ENCODE measurements at regions not wholly inside any gene's neighbourhood (a gene's known extent, or its start where the extent isn't known, plus 50 kb on each side); places are given as distances from the start of the nearest gene placed in this dataset.

DNA sequence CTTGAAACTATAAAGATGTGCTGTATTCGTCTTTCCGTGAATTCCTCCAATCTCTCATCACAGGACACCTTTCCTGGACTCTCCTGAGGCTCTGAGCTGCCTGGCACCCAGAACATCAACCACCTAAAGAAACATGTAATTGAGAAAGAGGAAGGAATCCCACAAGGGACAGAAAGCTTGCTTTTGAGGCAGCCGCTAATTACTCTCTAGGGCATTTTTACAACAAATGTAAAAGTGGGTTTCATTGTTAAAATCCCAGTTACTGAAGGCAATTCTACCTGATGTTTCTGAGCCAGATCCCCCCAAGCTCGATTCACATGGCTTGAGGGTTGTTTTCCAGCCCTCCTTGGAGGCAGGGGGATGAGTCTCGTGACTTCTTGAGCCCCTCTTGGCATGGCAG, 238.5 kb upstream of the LHX5 start:
- H4K20me1 ChIP-seq (ENCODE audit: insufficient read depth, low read length): no peaks in the 10 kb centered on the region
- H2AFZ ChIP-seq (ENCODE audit: low read length): no peak overlapping the region
- H3K4me3 ChIP-seq (ENCODE audit: low read depth, low read length, poor library complexity, severe bottlenecking): no peak overlapping the region
- H3K36me3 ChIP-seq (ENCODE audit: insufficient read depth, low read length): no peaks in the 10 kb centered on the region
- peaks cover 5% of the 10 kb centered on the region; the same call in 1 of the 2 replicates for H3K27me3 ChIP-seq (ENCODE audit: insufficient read depth, low read length)
- no peak for TF ChIP-seq EZH2 (IDR thresholded peaks at IDR 0.05; ENCODE audit: borderline replicate concordance, low read length)
- TF ChIP-seq, protein P1, sequence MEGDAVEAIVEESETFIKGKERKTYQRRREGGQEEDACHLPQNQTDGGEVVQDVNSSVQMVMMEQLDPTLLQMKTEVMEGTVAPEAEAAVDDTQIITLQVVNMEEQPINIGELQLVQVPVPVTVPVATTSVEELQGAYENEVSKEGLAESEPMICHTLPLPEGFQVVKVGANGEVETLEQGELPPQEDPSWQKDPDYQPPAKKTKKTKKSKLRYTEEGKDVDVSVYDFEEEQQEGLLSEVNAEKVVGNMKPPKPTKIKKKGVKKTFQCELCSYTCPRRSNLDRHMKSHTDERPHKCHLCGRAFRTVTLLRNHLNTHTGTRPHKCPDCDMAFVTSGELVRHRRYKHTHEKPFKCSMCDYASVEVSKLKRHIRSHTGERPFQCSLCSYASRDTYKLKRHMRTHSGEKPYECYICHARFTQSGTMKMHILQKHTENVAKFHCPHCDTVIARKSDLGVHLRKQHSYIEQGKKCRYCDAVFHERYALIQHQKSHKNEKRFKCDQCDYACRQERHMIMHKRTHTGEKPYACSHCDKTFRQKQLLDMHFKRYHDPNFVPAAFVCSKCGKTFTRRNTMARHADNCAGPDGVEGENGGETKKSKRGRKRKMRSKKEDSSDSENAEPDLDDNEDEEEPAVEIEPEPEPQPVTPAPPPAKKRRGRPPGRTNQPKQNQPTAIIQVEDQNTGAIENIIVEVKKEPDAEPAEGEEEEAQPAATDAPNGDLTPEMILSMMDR (IDR thresholded peaks at IDR 0.05; ENCODE audit: low read length): no peak
- no peak overlapping the region for H3K4me2 ChIP-seq (ENCODE audit: low read length)
- H3K9me3 ChIP-seq (ENCODE audit: low read length): no peaks in the 10 kb centered on the region
- H3F3A ChIP-seq (ENCODE audit: insufficient read depth, low read length): no peaks in the 10 kb centered on the region
- no peaks in the 10 kb centered on the region for H3K9me2 ChIP-seq (ENCODE audit: low read depth, low read length)
- H3K9ac ChIP-seq (ENCODE audit: low read length): no peak overlapping the region
- H3K79me2 ChIP-seq (ENCODE audit: insufficient read depth, low read length): no peaks in the 10 kb centered on the region
- no peak overlapping the region for H3K27ac ChIP-seq (ENCODE audit: low read depth, low read length, poor library complexity, severe bottlenecking)
- H3K4me1 ChIP-seq (ENCODE audit: insufficient read depth, low read length, severe bottlenecking): no peaks in the 10 kb centered on the region

DNA sequence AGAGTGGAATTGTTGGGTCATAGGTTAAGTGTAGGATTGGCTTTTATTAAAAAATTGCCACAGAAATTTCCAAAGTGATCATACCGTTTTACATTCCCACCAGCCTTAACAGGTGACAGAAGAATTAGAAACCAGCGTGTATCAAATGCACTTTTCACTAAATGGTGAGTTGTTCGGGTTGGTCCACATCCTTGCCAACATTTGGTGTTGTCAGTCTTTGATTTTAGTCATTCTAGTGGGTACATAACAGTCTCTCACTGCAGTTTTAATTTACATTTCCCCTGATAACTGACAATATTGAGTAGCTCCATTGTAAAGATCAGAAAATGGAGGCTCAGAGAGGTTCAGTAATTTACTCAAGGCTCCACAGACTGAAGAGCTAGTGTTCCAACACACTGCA, 237.8 kb upstream of the LHX5 start:
- H3K79me2 ChIP-seq (ENCODE audit: insufficient read depth, low read length): no peaks in the 10 kb centered on the region

DNA sequence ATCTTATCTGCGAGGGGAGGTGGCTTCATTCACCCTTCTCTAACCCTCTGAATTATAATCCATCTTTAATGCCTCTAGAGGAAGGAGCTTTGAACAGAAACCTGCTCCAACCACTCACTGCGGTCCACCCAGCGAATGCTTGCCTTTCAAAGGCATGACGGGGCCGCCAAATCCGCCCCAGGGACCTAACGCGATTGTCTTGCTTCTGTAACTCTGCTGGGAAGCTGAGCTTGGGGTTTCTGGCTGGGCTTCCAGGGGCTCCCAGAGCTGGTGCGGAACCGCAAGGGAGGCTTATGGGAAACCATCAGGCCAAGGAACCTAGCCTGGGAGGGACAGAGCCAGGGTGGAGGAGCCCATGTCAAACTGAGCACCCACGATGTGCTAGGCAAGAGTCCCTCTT, 231.2 kb upstream of the LHX5 start:
- TF ChIP-seq EZH2 (IDR thresholded peaks at IDR 0.05; ENCODE audit: borderline replicate concordance, low read length): no peak
- TF ChIP-seq, protein P1 (IDR thresholded peaks at IDR 0.05; ENCODE audit: low read length): no peak
- Histone ChIP-seq H3K4me2 (ENCODE audit: low read length) (no peak overlapping the region), H3K9me3 (ENCODE audit: low read length) (no peaks in the 10 kb centered on the region), H3K36me3 (ENCODE audit: insufficient read depth, low read length) (no peaks in the 10 kb centered on the region), H2AFZ (ENCODE audit: low read length) (no peak overlapping the region), H4K20me1 (ENCODE audit: insufficient read depth, low read length) (no peaks in the 10 kb centered on the region), H3K79me2 (ENCODE audit: insufficient read depth, low read length) (no peaks in the 10 kb centered on the region), H3K4me3 (ENCODE audit: low read depth, low read length, poor library complexity, severe bottlenecking) (no peak overlapping the region), H3K4me1 (ENCODE audit: insufficient read depth, low read length, severe bottlenecking) (no peaks in the 10 kb centered on the region), H3K9me2 (ENCODE audit: low read depth, low read length) (no peaks in the 10 kb centered on the region), H3F3A (ENCODE audit: insufficient read depth, low read length) (no peaks in the 10 kb centered on the region), H3K9ac (ENCODE audit: low read length) (no peak overlapping the region), H3K27ac (ENCODE audit: low read depth, low read length, poor library complexity, severe bottlenecking) (no peak overlapping the region), H3K27me3 (ENCODE audit: insufficient read depth, low read length) (no peaks in the 10 kb centered on the region)

More for the DNA sequence above, 237.8 kb upstream of the LHX5 start:
- no peaks in the 10 kb centered on the region for H4K20me1 ChIP-seq (ENCODE audit: insufficient read depth, low read length)
- H2AFZ ChIP-seq (ENCODE audit: low read length): no peak overlapping the region
- H3K9ac ChIP-seq (ENCODE audit: low read length): no peak overlapping the region
- no peaks in the 10 kb centered on the region for H3K36me3 ChIP-seq (ENCODE audit: insufficient read depth, low read length)
- no peak overlapping the region for H3K27ac ChIP-seq (ENCODE audit: low read depth, low read length, poor library complexity, severe bottlenecking)
- no peaks in the 10 kb centered on the region for H3K9me3 ChIP-seq (ENCODE audit: low read length)
- no peaks in the 10 kb centered on the region for H3K4me1 ChIP-seq (ENCODE audit: insufficient read depth, low read length, severe bottlenecking)
- no peaks in the 10 kb centered on the region for H3F3A ChIP-seq (ENCODE audit: insufficient read depth, low read length)
- TF ChIP-seq EZH2 (IDR thresholded peaks at IDR 0.05; ENCODE audit: borderline replicate concordance, low read length): no peak
- TF ChIP-seq, protein P1 (IDR thresholded peaks at IDR 0.05; ENCODE audit: low read length): no peak
- H3K9me2 ChIP-seq (ENCODE audit: low read depth, low read length): no peaks in the 10 kb centered on the region
- no peak overlapping the region for H3K4me3 ChIP-seq (ENCODE audit: low read depth, low read length, poor library complexity, severe bottlenecking)
- H3K4me2 ChIP-seq (ENCODE audit: low read length): no peak overlapping the region
- H3K27me3 ChIP-seq (ENCODE audit: insufficient read depth, low read length): peaks cover 5% of the 10 kb centered on the region; the same call in 1 of the 2 replicates
